Hepatocyte (in vitro differentiated cells): ENCODE measurements at regions not wholly inside any gene's neighbourhood (a gene's known extent, or its start where the extent isn't known, plus 50 kb on each side); places are given as distances from the start of the nearest gene placed in this dataset.
"Not testable (repeated sequence)": the region's sequence is repeated elsewhere in the genome, so short reads cannot be mapped to it uniquely, and the experiment has no call there.

Experiments used
- DNase-seq: peaks from one replicate; pipeline ENCODE4 v3.0.0-alpha.2; 2016; ENCODE audit warnings: low spot score
- H2AFZ ChIP-seq: fragments of 200-600 bp; sonication (generic); 2 replicates; pipeline ENCODE4 v1.6.0; 2016; ENCODE audit warnings: antibody characterized with exemption, mild to moderate bottlenecking
- H3K27ac ChIP-seq: fragments of 200-600 bp; sonication (generic); 2 replicates; pipeline ENCODE4 v1.5.1; 2016; ENCODE audit warnings: mild to moderate bottlenecking
- H3K27me3 ChIP-seq: fragments of 200-600 bp; sonication (generic); 2 replicates; pipeline ENCODE4 v1.6.1; 2016
- H3K36me3 ChIP-seq: fragments of 200-600 bp; sonication (generic); replicated peaks from 2 replicates; pipeline ENCODE4 v1.5.1; 2016; ENCODE audit warnings: low read depth; ENCODE audit not compliant: insufficient read depth
- H3K4me1 ChIP-seq: fragments of 200-600 bp; sonication (generic); 2 replicates; pipeline ENCODE4 v1.5.1; 2016; ENCODE audit warnings: mild to moderate bottlenecking, moderate library complexity; ENCODE audit not compliant: insufficient read depth
- H3K4me2 ChIP-seq: fragments of 200-600 bp; sonication (generic); 2 replicates; pipeline ENCODE4 v1.6.0; 2016
- H3K4me3 ChIP-seq: fragments of 200-600 bp; sonication (generic); 2 replicates; pipeline ENCODE4 v1.5.1; 2016; ENCODE audit warnings: mild to moderate bottlenecking
- H3K79me2 ChIP-seq: fragments of 200-600 bp; sonication (generic); 2 replicates; pipeline ENCODE4 v1.6.0; 2017; ENCODE audit warnings: mild to moderate bottlenecking
- H3K9me2 ChIP-seq: fragments of 200-600 bp; sonication (generic); replicated peaks from 2 replicates; pipeline ENCODE4 v1.6.0; 2017; ENCODE audit warnings: mild to moderate bottlenecking; ENCODE audit not compliant: insufficient read depth
- H3K9me3 ChIP-seq: fragments of 200-600 bp; sonication (generic); 2 replicates; pipeline ENCODE4 v1.5.1; 2016; ENCODE audit warnings: low read depth, mild to moderate bottlenecking
- H4K20me1 ChIP-seq: fragments of 200-600 bp; sonication (generic); 2 replicates; pipeline ENCODE4 v1.6.0; 2016; ENCODE audit warnings: mild to moderate bottlenecking; ENCODE audit not compliant: insufficient read depth, poor library complexity, severe bottlenecking
- EZH2 ChIP-seq: fragments of 200-600 bp; sonication (generic); IDR thresholded peaks from 2 replicates; pipeline ENCODE4 v1.6.1; 2016; ENCODE audit warnings: antibody characterized with exemption, mild to moderate bottlenecking, borderline replicate concordance
- EZH2phosphoT487 ChIP-seq: fragments of 200-600 bp; sonication (generic); IDR thresholded peaks from one replicate; pipeline ENCODE4 v1.6.1; 2018; ENCODE audit warnings: antibody characterized with exemption, mild to moderate bottlenecking, low read depth, moderate library complexity; ENCODE audit not compliant: unreplicated experiment, severe bottlenecking
- WGBS: methylation state at CpG from one replicate; pipeline ENCODE4 v1.1.6; 2016; ENCODE audit warnings: low lambda C conversion rate; ENCODE audit errors: missing lambda C conversion rate; 5-methylcytosine and 5-hydroxymethylcytosine counted together
- TF ChIP-seq, protein P1 (sequence below): fragments of 200-600 bp; sonication (generic); IDR thresholded peaks from 2 replicates; pipeline ENCODE4 v1.5.1; 2016; ENCODE audit warnings: antibody characterized with exemption, mild to moderate bottlenecking; ENCODE audit not compliant: poor library complexity

DNA sequence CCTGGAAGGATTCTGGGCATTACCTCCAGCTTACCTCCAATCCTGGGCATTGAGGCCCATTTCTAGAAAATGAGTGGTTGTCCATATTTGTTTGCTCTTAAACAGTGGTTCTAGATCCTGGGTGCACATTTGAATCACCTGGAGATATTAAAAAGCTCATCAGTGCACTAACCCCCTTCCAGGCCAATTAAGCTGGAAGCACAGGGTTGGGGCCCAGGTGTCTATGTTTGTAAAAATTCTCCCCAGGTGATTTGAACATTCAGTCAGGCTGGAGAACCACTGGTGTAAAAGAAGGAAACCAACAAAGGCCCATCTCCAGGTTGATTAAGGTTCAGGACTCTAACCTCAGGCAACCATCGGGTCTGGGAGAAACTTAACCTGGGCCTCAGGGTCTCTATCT is 102.6 kb upstream of the NANOS1 start:
- Histone ChIP-seq H3K9me2 (no peaks in the 10 kb centered on the region), H3K4me2 (no peak overlapping the region), H4K20me1 (no peaks in the 10 kb centered on the region), H3K4me3 (no peak overlapping the region), H3K4me1 (no peaks in the 10 kb centered on the region), H3K9me3 (peaks cover 9% of the 10 kb centered on the region), H3K27ac (no peak overlapping the region), H3K27me3 (no peaks in the 10 kb centered on the region), H3K79me2 (no peaks in the 10 kb centered on the region), H2AFZ (no peak overlapping the region), H3K36me3 (no peaks in the 10 kb centered on the region)
- WGBS: 95% methylated on average over 1 of the region's 1 CpG
- DNase-seq: no peak
- no peak for TF ChIP-seq EZH2
- TF ChIP-seq, protein P1, sequence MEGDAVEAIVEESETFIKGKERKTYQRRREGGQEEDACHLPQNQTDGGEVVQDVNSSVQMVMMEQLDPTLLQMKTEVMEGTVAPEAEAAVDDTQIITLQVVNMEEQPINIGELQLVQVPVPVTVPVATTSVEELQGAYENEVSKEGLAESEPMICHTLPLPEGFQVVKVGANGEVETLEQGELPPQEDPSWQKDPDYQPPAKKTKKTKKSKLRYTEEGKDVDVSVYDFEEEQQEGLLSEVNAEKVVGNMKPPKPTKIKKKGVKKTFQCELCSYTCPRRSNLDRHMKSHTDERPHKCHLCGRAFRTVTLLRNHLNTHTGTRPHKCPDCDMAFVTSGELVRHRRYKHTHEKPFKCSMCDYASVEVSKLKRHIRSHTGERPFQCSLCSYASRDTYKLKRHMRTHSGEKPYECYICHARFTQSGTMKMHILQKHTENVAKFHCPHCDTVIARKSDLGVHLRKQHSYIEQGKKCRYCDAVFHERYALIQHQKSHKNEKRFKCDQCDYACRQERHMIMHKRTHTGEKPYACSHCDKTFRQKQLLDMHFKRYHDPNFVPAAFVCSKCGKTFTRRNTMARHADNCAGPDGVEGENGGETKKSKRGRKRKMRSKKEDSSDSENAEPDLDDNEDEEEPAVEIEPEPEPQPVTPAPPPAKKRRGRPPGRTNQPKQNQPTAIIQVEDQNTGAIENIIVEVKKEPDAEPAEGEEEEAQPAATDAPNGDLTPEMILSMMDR: no peak
- no peak for TF ChIP-seq EZH2phosphoT487

DNA sequence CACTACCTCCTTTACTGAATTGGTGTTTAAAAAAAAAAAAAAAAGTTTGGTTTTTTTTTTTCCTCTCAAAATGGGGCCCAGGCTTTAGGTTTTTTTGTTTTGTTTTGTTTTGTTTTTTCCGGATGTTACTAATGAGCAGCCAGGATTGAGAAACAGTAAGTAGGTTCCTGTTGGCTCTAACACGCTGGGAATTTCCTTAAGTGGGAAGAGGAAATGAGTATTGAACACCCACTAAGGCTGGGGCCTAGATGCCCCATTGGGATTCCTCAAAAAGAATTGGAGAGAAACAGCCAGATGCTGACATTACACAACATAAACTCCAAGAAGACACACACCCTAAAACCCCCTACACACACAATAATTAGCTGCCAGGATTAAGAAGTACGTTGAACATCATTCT is 102.2 kb upstream of the NANOS1 start:
- Histone ChIP-seq H2AFZ (no peak overlapping the region), H3K27ac (no peak overlapping the region), H3K9me3 (peaks cover 9% of the 10 kb centered on the region), H4K20me1 (no peaks in the 10 kb centered on the region), H3K9me2 (no peaks in the 10 kb centered on the region), H3K4me3 (no peak overlapping the region), H3K4me2 (no peak overlapping the region), H3K79me2 (no peaks in the 10 kb centered on the region), H3K4me1 (no peaks in the 10 kb centered on the region), H3K27me3 (no peaks in the 10 kb centered on the region), H3K36me3 (no peaks in the 10 kb centered on the region)
- DNase-seq: no peak
- TF ChIP-seq, protein P1: no peak
- TF ChIP-seq EZH2 (no peak), EZH2phosphoT487 (no peak)
- WGBS: 87% methylated on average over 3 of the region's 3 CpGs

DNA sequence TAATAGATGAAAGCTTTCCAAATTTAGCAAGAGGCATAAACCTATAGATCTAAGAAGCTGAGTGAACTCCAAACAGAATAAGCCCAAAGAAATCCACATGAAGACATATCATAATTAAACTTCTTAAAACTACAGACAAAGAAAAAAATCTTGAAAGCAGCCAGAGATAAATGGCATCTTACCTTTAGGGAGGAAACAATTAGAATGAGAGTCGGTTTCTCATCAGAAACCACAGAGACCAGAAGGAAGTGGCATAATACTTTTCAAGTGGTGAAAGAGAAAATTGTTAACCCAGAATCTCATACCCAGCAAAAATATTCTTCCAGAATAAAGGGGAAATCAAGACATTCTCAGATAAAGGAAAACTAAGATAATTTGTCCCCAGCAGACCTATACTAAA is 98.9 kb upstream of the NANOS1 start:
- no peaks in the 10 kb centered on the region for H3K4me1 ChIP-seq
- no peak for TF ChIP-seq EZH2phosphoT487
- TF ChIP-seq, protein P1: no peak
- no peak for TF ChIP-seq EZH2
- no peaks in the 10 kb centered on the region for H3K36me3 ChIP-seq
- no peaks in the 10 kb centered on the region for H4K20me1 ChIP-seq
- H3K4me2 ChIP-seq: no peak overlapping the region
- WGBS: 79% methylated on average over 1 of the region's 1 CpG
- no peak overlapping the region for H3K27ac ChIP-seq
- no peak overlapping the region for H3K4me3 ChIP-seq
- DNase-seq: no peak
- no peak overlapping the region for H2AFZ ChIP-seq
- no peaks in the 10 kb centered on the region for H3K79me2 ChIP-seq
- no peaks in the 10 kb centered on the region for H3K9me2 ChIP-seq
- H3K27me3 ChIP-seq: peaks cover 6% of the 10 kb centered on the region
- H3K9me3 ChIP-seq: peaks cover 9% of the 10 kb centered on the region

DNA sequence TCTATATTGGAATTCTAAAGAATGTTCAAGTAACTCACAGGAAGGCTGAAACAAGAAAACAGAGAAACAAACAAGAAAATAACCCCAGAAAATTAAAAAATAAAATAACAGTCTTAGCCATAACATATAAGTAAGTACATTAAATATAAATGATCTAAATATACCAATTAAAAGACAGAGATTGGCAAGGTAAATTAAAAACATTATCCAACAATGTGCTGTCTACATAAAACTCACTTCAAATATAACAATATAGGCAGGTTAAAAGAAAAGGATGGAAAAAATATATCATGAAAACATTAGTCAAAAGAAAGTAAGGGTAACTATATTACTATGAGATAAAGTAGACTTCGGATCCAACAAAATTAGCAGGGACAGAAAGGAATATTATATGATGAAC is 98.1 kb upstream of the NANOS1 start:
- WGBS: 97% methylated on average over 1 of the region's 1 CpG
- DNase-seq: no peak
- Histone ChIP-seq H3K27me3 (peaks cover 6% of the 10 kb centered on the region), H3K4me1 (no peaks in the 10 kb centered on the region), H4K20me1 (no peaks in the 10 kb centered on the region), H2AFZ (no peak overlapping the region), H3K9me3 (peaks cover 9% of the 10 kb centered on the region), H3K79me2 (no peaks in the 10 kb centered on the region), H3K4me2 (no peak overlapping the region), H3K27ac (no peak overlapping the region), H3K36me3 (no peaks in the 10 kb centered on the region), H3K9me2 (no peaks in the 10 kb centered on the region), H3K4me3 (no peak overlapping the region)
- no peak for TF ChIP-seq EZH2phosphoT487
- no peak for TF ChIP-seq EZH2
- TF ChIP-seq, protein P1: no peak

DNA sequence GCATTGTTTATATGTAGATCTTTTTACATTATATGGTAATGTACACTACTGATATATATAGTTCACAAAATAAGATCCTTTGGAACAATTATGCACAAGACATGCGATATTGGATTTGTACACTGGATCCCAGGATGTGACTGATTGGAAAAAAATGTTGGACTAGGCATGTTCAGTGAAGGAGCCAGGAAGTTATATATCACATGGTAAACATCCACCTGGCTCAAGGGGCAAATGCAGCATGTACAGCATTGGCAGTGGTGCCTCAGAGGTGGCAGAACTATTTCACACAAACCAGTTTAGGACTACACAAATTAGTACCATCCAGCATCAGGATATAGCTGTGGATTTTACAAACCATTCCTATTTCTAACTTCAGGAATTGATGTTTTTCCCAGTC is 97.4 kb upstream of the NANOS1 start:
- not testable (repeated sequence) for H3K27me3 ChIP-seq, H4K20me1 ChIP-seq, H3K9me3 ChIP-seq, DNase-seq, H3K9me2 ChIP-seq, H3K4me2 ChIP-seq, H2AFZ ChIP-seq, H3K4me3 ChIP-seq, H3K36me3 ChIP-seq, H3K4me1 ChIP-seq, H3K27ac ChIP-seq, H3K79me2 ChIP-seq
- 100% methylated on average over 1 of the region's 1 CpG for WGBS
